GM18517 (cell line): ENCODE measurements at regions not wholly inside any gene's neighbourhood (a gene's known extent, or its start where the extent isn't known, plus 50 kb on each side); places are given as distances from the start of the nearest gene placed in this dataset.

Source experiments
- ATAC-seq: cut with Tn5 transposase; IDR thresholded peaks from one replicate; pipeline ENCODE4 v1.9.1; 2021; ENCODE audit warnings: mild to moderate bottlenecking, moderate library complexity; ENCODE audit not compliant: unreplicated experiment

DNA sequence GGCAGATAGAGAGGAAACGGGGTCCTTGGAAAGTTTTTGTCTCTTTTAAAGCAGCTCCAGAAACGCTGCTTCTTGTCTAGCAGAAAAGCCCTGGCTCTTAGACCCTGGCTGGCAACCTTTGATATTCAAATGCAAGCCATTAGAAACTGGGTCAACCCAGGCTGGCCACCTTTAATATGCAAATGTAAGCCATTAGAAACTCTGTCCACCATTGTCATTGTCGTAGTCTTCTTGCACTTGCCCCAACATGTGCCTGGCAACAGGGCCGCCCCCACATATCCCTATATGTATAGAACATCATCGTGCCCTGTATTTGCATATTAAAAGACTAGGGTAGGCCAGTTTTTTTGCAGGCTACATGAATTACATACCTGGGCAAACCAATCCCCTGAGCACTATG is 621.3 kb upstream of the DPP6 start:
- ATAC-seq = no peak

DNA sequence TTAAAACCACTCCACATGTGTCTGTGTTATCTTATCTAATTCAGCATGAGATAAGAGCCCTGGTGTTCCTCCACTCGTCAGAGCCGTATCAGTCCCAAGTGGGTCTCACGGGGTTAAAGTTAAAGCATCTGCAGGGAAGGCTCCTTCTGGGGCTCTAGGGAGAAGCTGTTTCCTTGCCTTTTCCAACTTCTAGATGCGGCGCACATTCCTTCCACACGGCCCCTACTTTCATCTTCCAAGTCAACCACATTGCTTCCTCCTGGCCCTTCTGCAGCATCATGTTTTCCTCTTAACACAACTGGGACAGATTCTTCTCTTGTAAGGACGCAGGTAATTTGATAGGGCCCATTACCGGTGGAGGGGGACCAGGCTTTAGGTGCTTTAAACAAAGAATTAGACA is 620.1 kb upstream of the DPP6 start:
- no peak for ATAC-seq

DNA sequence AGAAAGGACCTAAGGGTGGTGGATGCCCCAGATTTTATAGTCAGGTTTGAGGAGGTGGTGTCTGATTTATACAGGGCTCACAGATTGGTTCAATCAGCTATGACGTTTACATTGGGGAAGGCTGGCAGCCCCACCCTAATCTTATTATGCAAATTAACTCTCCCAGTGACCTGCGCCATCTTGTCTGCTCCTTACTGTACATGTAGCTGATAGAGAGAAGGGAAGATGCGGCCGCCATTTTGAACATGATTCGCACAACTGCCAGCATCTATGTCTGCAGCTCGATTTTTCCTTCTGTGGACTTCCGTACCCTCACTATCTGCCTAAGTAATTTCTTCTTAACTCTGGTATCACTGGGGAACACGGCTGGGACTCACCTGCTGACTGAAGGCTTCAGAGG is 619.0 kb upstream of the DPP6 start:
- no peak for ATAC-seq

DNA sequence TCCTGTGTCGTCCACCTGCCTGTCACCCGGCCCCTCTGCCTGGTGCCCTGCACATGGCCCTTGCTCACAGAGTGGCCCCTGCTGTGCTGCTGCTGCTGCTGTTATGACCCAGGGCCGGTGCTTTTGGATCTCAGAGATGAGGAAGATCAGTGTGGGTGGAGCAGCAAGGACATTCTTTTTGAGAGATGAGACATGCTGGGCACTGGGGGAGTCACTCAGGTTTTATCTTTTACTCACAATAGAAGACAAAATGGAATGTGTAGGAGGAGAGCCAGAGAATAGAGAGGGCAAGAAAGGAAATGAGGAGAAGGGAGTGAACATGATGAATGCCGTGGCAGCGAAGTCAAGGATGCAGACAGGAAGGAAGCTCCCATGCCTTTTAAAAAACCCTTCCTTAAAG is 611.5 kb upstream of the DPP6 start:
- ATAC-seq = no peak

DNA sequence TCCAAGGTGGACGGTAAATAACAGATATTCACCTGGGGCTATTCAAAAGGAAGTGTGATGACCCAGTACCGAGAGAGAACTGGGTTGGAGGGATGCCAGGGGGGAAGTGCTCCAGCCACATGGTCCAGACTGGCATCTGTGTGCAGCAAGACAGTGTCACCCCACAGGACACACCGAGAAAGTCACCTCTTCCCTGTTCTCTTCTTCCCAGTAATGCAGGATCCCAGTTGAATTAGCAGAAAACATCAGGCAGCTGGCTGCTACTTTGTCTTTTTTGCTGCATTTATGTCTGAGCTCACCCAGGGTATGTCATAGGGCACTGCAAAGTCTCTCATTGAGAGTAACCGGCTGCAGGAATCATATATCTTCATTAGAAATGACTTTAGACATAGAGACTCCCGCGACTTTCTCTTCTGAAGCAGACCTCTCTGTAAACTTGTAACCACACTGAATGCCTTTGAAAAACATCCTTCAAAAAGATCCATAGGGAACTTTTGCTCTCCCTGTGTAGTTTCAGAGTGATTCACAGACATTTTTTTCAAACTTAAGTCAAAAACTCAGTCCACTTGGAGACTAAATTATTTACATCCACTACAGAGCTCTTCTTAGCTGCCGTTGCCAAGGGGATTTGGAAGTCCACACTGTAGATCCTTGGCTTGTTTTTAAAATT is 609.0 kb upstream of the DPP6 start:
- ATAC-seq = no peak

DNA sequence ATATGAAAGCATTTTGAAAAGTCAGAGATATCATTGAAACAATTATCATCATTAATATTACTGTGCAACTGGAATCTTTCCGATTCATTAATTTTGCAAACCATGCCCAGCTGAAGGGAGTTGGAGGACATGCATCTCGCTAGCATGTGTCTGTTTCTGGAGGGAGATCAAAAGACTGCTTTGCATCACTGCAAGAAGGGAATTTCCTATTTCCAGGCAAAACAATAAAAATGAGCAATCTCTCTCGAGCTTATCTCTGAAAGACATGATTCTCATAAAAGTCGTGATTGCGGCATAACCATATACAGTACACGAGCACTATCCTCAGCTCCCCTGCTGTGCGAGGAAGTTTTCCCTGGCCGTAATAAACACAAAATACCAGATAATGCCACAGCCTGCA is 607.6 kb upstream of the DPP6 start:
- no peak for ATAC-seq

DNA sequence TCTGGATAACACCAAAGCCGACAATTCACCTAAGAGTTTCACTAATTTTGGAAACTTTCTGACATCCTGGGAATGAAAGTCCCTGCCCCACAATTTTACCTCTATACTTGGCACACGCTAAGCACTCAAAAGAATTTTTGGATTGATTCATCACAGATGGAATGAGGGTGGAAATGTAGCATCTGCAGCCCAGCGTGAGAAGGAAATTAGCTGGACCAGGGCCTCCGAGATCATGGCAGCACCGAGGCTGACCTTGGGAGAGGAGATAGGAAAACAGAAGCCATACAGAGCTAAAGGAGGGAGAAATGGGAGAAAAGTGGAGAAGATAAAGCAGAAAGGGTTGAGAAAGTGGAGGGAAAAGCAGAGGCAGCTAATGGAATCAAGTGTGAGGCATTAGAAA is 606.6 kb upstream of the DPP6 start:
- ATAC-seq = no peak

DNA sequence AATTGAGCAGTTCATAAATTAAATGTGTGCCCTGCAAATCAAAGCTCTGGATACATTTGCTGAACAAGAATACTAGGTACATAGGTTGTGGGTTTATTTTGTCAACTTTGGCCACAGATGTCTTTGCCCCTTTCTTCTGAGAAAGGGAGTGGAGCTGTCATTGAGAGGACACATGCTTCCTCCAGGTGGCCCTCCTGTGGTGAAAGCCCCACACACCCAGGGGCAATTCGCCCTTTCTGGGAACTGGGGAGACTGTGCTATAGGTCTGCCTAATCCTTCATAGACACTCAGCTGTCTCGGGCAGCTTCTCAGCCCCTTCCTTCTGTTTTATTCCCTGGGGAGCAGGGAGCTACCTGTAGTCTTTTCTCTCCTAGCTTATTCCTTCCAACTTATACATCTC is 605.7 kb upstream of the DPP6 start:
- ATAC-seq = no peak

DNA sequence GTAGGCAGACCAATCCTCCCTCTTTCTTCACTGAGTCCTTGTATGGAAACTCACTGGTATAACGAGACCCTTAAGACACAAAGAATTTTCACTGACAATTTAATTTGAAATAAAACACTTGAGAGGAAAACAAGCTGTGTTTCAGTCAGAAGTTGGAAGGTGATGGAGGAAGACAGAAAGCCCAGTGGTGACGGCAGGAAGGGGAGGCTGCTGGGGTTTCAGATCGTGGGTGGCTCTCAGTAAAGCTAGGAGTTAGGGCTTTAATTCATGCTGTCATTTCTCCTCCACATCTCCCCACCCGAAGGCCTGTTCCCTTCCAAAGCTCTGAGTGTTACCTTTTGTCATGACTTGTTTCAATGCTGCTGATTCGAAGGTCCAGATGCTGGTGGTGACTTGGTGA is 605.2 kb upstream of the DPP6 start:
- no peak for ATAC-seq

DNA sequence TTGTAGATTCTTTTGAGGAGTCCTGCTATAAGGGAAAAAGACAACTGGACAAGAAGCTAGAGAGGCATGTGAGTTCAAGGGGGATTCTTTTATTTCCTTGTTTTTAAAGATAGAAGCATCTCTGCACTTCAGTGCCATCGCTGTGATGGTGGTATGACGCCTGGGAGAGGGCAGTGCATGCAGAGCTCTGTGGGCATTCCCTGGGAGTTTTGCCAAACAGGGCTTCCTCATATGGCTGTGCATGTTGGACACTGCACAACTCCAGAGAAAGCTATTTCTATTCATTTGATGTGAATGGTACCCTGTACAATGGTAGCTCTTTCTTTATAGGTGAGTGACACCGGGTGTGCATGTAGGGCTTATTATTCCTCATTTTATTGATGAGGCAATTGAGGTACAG is 599.5 kb upstream of the DPP6 start:
- no peak for ATAC-seq

DNA sequence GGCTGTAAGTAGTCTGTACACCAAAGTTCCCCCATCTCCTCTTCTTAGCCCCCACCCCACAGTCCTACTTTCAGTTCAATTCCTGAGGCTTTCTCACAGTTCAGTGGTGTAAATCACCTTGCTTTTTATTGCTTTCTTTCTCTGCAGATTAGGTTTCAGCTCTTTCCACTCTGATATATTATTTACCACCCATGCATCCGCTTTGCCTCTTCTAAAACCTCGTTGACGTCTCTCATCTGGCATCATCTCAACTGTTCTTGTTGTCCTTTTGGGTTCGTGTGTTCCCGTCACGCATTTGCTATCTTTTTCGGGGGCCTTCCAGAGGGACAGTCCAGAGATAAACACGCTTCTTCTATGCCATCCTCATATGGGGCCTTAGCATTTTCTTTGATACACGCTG is 597.9 kb upstream of the DPP6 start:
- no peak for ATAC-seq

DNA sequence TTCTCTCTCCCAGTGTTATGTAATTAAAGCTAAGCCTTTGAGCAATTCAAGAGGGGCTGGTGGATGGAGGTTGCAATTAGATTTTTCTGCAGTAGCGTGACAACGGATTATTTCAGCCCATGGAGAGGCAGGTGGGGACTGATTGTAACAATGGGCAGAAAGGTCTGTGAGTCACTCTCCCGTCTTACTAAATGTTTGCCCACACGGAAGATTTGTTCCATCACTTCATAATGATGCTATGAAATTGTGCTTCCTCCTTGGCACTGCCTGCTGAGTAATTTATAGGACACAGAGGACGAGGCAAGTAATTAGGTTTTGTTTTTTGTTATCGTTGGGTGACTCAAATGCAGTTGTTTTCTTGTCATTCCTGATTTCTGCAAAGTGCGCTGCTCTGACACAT is 594.5 kb upstream of the DPP6 start:
- ATAC-seq = no peak

DNA sequence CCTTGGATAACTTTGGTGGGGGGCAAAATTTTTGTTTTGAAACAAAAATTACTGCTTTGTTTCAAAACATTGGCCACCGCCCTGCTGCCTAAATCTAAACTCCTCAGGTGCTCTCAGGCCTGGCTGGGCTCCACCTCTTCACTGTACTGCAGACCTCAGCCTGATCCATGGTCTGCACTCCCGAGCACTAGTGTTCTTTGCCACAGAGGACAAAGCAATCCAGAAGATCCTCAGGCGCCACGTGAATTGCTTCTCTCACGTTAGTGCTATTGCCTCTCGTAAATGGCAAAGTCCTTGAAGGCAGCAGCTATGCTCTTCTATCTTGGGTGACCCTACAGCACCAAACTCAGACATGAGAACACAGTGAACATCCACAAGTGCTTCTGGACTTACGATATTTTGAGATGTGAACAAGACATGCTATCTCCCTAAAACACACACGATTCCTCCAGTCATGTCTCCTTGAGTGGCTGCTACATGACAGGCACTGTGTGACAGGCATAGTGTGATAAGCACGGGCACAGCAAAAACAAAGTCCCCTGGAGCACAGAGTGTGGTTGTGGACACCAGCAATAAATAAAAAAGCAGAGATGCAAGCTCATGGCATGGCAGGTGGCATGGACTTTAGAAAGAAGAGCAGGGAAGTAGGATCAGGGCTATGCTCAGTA is 582.1 kb upstream of the DPP6 start:
- no peak for ATAC-seq

DNA sequence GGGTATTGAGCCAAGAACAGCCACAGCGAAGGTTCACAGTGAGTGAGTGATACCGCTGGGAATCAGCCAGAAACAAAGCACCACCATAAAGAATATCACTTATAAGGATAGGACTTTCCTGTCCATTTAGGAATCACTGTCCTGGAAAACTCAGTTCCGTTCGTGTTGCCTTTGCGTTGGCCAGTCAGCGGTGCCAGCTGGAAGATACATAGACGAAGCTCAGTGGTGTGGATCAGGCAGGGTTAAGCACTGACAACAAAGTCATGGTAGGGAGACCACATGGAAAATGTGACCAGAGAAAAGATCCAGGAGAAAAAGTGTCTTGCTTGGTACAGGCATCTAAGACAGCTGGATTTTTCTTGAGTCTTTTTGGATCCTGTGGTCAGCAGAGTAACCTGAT is 579.7 kb upstream of the DPP6 start:
- ATAC-seq = no peak

DNA sequence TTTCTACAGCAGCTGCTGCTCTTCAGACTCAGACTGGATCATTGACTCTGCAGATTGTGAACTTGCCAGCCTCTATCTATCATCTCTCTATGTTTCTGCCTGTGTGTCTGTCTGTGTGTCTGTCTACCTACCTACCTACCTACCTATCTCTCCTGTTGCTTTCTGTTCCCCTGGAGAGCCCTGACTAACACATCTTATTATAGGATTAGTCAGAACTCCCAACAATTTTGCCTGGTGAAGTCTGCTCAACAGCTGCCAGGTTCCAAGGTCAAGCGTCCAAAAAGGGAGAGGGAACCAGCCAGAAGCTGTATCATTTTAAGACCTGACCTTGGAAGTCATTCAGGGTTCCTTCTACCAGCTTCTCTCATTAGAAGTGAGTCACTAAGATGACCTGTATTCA is 579.0 kb upstream of the DPP6 start:
- no peak for ATAC-seq

DNA sequence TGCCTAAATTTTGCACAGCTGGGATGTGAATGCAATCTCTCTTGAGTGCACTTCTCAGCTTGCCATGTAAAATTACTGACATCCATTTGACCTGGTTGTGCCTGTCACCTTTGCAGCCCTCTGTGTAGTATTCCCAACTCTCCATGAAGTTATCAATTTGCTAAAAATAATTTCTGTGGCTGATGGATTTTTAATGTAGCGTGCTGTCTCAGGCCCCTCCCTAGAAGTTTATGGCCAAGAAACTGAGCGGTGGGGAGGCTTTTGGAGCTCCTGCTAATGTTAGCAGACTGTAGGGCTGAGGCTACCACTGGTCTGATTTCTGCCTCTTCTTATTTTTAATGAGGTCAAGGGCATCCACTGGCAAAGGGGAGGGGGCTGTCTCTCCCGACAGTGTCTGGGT is 577.0 kb upstream of the DPP6 start:
- ATAC-seq = no peak

DNA sequence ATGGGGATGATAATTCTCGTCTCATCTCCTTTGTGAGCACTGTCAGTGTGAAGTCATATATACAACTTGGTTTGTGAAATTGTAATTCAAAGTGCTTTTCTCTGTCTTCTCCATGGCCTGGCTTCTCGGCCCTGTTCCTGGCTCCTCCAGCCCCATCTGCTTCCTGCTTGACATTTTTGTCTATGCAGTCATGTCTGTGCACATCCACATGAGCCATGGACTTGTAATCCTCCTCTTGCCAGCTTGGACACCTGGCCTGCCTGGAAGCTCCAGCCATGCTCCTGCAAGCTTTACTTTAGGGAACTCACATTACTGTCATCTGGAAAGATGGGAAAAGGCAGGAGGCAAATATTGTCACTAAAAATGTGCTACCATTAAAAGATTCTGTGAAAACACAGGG is 576.0 kb upstream of the DPP6 start:
- ATAC-seq = no peak

DNA sequence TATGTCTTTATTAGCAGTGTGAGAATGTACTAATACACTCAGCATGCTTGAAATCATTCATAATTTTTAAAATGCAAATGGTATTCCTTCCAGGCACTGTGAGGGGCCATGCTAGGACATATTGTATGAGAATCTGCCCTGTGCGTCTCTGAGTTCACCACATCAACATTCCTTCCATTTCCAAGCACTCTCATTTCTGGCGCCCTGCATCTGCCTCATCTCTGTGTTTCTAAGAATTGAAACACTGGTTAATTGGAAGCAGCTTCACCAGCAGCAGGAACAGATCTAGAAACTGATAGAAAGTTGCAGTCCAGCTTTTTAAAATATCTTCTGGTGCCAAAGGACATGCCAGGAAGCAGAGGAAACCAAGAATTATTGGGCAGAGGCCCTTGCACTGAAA is 555.9 kb upstream of the DPP6 start:
- no peak for ATAC-seq

DNA sequence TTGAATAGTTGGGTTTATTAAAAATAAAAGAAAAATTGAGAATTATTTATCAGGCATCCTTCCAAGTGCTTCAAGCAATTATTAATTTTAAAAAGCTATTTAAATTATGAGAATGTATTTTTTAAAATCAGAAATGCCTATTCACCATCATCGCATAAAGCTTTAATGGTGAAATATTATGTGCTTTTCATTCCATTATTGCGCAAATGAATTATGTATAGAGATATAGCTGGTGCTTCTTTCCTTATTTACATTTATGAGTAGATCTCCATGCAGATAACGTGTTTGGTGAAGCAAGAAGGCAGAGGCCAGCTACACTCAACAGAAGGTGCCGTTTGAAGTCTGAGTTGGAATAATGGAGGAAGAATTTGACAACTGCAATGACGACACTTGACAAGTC is 549.1 kb upstream of the DPP6 start:
- no peak for ATAC-seq

DNA sequence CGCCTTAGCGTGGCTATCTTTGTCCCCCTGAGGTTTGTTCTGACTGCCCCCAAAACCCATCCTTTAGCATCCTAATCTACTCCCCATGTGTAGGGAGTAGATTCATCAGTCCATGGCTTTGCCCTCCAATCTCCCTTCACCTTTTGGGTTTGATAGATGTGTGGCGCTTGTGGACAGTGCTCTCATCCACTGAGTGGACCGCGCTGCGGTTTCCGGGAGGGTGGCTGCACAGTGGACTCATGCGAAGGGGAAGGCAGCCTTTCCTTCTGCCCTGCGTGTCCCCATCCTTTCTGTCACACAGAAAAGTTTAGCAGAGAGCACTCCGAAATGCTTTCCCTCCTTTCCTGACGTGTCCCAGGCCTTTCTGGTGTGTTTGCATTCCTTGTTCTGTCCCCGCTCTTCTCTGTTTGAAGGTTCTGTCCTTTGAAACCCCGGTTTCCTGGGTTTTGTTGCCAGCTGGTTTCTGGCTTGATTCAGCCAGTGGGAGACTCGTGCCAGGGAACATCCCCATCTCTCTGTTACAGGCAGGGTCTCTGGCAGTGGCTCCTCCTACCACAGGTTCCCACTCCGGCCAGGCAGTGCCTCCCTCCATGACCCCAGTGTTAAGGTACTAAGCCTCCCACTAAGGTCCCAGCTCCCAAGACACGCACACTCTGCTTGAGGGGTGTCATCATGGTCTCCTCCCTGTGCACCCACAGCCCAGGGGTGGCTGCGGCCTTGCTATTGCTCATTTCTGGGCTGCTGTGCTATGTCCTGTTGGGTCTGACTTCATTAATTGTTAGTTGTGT is 547.7 kb upstream of the DPP6 start:
- ATAC-seq = no peak

DNA sequence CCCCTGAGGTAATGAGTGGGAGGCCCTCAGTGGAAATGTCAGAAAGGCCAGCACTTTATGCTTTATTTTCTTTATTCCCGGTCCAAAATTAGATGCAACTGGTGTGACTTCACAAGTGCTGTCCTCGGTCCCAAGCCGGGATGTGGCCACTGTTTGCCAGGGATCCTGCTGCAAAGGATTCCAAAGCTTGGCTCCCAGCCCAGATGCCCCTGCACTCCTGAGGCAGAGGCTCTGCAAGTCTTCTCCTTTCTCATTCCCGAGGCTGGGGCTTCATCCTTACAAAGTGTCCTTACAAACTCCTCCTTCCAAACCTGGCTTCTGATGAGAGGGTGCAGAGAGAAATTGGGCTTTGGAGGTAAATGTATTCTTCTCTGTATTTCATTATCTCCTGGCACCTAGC is 544.3 kb upstream of the DPP6 start:
- no peak for ATAC-seq

DNA sequence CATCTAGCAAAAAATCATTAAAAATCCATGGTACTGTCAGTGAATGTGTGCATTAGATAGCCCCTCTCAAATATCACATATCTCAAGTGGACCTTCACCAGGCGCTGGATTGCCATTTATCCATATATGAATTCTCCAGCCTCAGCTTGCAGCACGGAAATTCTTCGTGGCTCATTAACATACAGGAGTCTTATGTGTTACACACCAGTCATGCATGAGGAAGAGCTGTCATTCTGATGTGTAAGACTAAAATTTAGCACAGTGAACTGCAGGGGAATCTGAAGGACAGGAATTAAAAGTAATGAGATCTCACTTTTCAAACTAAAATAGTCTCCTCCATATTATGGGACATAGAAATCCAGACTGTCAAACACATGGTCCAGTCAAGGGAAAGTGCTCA is 542.4 kb upstream of the DPP6 start:
- ATAC-seq = no peak
